Skeletal muscle satellite cell (primary cell): ENCODE measurements at regions not wholly inside any gene's neighbourhood (a gene's known extent, or its start where the extent isn't known, plus 50 kb on each side); places are given as distances from the start of the nearest gene placed in this dataset.

Source experiments
- H3K27me3 ChIP-seq: 2 replicates; pipeline ENCODE4 v1.7.0; 2013; ENCODE audit warnings: low read length; ENCODE audit not compliant: control insufficient read depth, insufficient read depth
- H3K36me3 ChIP-seq: 2 replicates; pipeline ENCODE4 v1.7.0; 2013; ENCODE audit warnings: mild to moderate bottlenecking, control low read depth, low read length; ENCODE audit not compliant: insufficient read depth
- H3K4me1 ChIP-seq: 2 replicates; pipeline ENCODE4 v1.7.0; 2013; ENCODE audit warnings: low read length; ENCODE audit not compliant: control insufficient read depth, insufficient read depth
- H3K4me2 ChIP-seq: 2 replicates; pipeline ENCODE4 v1.7.0; 2013; ENCODE audit warnings: mild to moderate bottlenecking, low read length
- H3K4me3 ChIP-seq: 2 replicates; pipeline ENCODE4 v1.7.0; 2013; ENCODE audit warnings: low read length
- H3K9ac ChIP-seq: 2 replicates; pipeline ENCODE4 v1.7.0; 2013; ENCODE audit warnings: mild to moderate bottlenecking, low read depth, low read length, moderate library complexity
- H3K9me3 ChIP-seq: replicated peaks from 2 replicates; pipeline ENCODE4 v1.7.0; 2013; ENCODE audit warnings: mild to moderate bottlenecking, control low read depth, low read length

DNA sequence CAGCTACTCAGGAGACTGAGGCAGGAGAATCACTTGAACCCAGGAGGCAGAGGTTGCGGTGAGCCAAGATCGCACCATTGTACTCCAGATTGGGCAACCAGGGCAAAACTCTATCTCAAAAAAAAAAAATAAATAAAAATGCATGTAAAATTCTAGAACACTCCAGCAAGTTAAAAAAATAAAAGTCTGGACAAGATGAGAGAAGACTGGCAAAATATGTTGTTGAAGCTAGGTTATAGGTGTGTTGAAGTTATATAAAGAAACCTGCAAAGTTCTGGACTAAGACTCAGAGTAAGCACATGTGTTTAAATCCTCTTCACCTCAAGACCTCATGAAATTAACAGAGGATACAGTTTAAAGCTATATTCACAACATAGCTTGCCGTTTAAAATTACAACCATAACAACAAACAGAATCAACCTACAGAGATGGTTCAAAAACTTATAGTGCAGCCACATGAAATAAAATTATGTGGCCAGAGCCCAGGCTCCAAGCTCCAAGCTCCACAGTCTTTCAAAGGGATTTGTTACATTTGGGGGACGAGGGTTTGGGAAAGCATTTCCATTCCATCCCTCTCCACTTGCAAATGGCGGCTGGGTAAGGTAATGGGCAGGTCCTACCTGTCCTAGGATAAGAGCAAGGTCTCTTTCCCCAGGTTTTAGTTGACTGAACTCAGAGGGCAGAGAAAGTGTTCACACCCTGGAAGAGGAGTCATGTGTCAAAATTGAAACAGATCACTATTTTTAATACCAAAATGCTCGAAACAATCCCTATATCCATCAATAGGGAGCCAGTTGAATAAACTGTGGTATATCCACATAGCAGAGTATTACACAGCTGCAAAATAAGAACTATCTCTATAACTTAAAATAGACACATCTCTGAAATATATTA lies 59.9 kb upstream of the MYCN start:
- Histone ChIP-seq H3K4me1 (no peaks in the 10 kb centered on the region), H3K9me3 (no peaks in the 10 kb centered on the region), H3K4me3 (no peak overlapping the region), H3K9ac (no peak overlapping the region), H3K36me3 (no peaks in the 10 kb centered on the region), H3K27me3 (no peaks in the 10 kb centered on the region), H3K4me2 (no peak overlapping the region)

DNA sequence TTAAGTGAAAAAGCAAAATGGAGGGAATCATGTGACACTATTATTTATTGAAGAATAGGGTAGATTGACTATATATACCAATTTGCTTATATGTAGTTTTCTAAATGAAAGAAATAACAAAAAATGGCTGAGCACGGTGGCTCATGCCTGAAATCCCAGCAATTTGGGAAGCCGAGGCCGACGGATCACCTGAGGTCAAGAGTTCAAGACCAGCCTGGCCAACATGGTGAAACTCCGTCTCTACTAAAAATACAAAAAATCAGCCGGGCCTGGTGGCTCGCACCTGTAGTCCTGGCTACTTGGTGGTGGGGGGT lies 59.3 kb upstream of the MYCN start:
- no peaks in the 10 kb centered on the region for H3K27me3 ChIP-seq
- no peaks in the 10 kb centered on the region for H3K4me1 ChIP-seq
- no peak overlapping the region for H3K4me3 ChIP-seq
- H3K9me3 ChIP-seq = no peaks in the 10 kb centered on the region
- H3K4me2 ChIP-seq = no peak overlapping the region
- H3K9ac ChIP-seq = no peak overlapping the region
- H3K36me3 ChIP-seq = no peaks in the 10 kb centered on the region

DNA sequence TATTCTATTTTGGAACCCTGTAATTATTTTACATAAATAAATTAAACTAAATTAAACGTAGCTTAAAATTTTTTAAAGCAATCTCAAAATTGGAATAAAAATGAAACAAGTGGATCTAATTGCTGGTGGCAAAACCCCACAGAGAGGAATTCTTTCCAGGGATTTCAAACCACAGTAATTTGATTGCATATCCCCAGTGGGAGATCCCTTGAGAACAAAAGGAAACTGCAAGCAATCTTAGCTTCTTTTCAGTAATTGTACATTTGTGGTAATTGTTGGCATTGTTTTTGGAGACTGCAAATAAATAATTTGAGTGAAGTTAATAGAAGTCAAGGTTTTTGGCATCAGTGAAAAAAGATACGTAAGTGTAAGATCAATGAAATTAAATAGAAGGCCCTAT lies 58.7 kb upstream of the MYCN start:
- H3K36me3 ChIP-seq = no peaks in the 10 kb centered on the region
- no peaks in the 10 kb centered on the region for H3K9me3 ChIP-seq
- H3K27me3 ChIP-seq = no peaks in the 10 kb centered on the region
- H3K4me3 ChIP-seq = no peak overlapping the region
- no peak overlapping the region for H3K9ac ChIP-seq
- H3K4me1 ChIP-seq = no peaks in the 10 kb centered on the region
- no peak overlapping the region for H3K4me2 ChIP-seq

DNA sequence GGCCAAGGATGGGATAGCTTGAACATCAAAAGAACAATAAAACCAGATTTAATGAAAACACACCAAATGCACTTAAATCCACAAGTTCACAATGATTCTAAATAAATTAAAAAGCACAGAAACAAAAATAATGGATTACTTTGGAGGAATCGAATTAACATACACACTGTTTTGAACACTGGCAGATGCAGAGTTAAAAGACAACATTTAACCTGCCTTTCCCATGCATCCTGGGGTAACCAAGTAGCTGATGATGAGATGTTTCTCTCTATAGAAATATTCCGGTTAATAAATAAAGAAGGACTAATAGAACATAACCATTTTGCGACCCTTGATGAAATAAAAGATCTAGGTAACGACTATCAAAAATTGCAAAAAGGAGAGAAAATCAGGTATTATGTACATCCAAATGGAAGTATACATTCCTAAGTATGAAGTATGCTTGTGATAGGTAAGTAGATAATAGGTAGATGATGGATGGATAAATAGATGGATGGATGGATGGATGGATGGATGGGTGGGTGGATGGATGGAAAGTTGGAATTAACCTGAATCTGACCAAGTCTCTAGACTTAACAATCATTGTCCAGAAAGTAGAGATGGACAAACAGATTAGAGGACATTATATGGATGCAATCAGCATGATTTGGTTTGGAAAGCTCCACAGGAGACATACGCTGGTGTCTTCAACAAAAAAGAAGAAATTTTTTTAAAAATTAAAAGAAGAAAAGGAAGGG lies 57.4 kb upstream of the MYCN start:
- no peak overlapping the region for H3K4me3 ChIP-seq
- H3K36me3 ChIP-seq = no peaks in the 10 kb centered on the region
- no peaks in the 10 kb centered on the region for H3K27me3 ChIP-seq
- H3K4me1 ChIP-seq = no peaks in the 10 kb centered on the region
- H3K9ac ChIP-seq = no peak overlapping the region
- no peak overlapping the region for H3K4me2 ChIP-seq
- no peaks in the 10 kb centered on the region for H3K9me3 ChIP-seq

DNA sequence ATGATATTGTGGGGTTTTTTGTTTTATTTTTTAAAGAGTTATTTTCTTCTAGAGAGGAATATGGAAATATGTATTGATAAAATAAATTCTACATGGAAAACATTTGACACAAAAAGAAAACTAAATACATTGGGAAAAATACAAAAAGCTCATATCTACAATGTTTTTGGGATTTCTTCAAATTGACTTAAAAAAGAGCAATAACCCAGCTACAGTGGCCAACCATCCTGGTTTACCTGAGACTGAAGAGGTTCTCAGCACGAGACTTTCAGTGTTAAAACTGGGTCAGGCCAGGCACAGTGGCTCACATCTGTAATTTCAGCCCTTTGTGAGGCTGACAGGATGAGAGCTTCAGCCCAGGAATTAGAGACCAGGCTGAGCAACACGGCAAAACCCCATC lies 56.7 kb upstream of the MYCN start:
- no peaks in the 10 kb centered on the region for H3K9me3 ChIP-seq
- H3K4me3 ChIP-seq = no peak overlapping the region
- H3K4me1 ChIP-seq = no peaks in the 10 kb centered on the region
- no peaks in the 10 kb centered on the region for H3K36me3 ChIP-seq
- H3K27me3 ChIP-seq = no peaks in the 10 kb centered on the region
- no peak overlapping the region for H3K9ac ChIP-seq
- H3K4me2 ChIP-seq = no peak overlapping the region

DNA sequence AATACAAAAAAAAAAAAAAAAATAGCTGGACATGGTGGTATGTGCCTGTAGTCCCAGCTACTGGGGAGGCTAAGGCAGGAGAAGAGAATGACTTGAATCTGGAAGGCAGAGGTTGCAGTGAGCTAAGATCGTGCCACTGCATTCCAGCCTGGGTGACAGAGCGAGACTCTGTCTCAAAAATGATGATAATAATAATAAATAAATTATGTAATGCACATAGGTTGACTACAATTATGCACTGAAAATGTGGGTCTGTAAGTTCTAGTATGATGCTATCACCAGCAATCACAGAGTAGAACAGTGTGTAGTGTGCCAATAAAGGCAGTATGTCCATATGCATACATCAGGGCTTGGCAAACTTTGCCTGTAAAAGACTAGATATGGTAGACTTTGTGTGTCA lies 55.6 kb upstream of the MYCN start:
- Histone ChIP-seq H3K9ac (no peak overlapping the region), H3K36me3 (no peaks in the 10 kb centered on the region), H3K27me3 (no peaks in the 10 kb centered on the region), H3K4me1 (peaks cover under 1% of the 10 kb centered on the region), H3K4me3 (no peak overlapping the region), H3K4me2 (no peak overlapping the region), H3K9me3 (no peaks in the 10 kb centered on the region)

DNA sequence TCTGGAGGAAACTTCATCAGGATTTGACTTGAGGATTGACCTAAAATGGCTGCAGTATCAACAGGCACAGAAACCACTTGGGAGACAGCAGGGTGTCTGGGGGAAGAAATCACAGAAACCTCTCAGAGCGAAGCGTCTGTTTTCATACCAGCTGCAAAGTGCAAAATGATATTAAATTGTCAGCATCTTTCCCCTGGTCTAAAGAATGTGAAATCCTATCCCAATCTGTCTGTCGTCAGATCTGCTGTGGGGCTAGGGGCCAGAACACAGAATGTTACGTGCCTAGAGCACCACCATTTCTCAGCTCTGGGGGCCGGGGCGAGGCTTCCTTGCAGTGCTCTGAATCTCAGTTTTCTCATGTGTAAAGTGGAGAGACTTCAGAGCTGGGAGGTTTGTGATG lies 54.1 kb upstream of the MYCN start:
- Histone ChIP-seq H3K9me3 (no peaks in the 10 kb centered on the region), H3K4me2 (no peak overlapping the region), H3K36me3 (no peaks in the 10 kb centered on the region), H3K27me3 (no peaks in the 10 kb centered on the region), H3K9ac (no peak overlapping the region), H3K4me3 (no peak overlapping the region), H3K4me1 (peaks cover 4% of the 10 kb centered on the region)

DNA sequence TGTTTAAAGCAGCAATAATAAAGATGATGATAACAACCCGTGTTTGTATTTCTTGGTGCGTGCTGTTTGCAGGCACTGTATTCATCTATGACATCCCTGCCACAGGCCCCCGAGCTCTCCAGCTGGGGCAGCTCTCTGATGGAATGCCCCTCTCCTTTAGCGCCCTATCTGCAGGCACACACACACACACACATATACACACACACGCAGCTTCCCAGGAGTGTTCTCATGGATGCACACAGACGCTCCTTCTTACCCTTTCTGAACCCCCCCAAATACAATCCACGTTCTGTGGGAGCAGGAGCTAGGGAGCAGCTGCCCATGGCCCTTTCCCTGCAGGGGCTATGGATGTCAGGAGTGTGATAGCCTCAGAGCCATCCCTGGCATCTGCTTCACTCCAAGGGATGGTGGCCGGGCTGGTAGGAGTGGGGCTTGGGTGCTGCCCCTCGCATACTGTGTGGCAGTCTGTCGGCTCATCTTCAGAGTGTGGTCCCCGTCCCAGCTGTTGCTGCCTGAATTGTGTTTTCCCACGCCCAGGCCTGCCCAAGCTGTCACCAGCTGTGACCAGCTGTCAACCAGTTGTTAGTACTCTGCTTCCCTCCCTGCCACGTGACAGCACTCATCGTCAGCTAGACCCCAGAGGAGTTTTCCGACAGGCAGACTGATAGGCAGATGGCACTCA lies 50.8 kb upstream of the MYCN start:
- Histone ChIP-seq H3K9ac (no peak overlapping the region), H3K27me3 (no peaks in the 10 kb centered on the region), H3K9me3 (no peaks in the 10 kb centered on the region), H3K4me3 (no peak overlapping the region), H3K4me1 (peaks cover 4% of the 10 kb centered on the region), H3K4me2 (no peak overlapping the region), H3K36me3 (no peaks in the 10 kb centered on the region)

DNA sequence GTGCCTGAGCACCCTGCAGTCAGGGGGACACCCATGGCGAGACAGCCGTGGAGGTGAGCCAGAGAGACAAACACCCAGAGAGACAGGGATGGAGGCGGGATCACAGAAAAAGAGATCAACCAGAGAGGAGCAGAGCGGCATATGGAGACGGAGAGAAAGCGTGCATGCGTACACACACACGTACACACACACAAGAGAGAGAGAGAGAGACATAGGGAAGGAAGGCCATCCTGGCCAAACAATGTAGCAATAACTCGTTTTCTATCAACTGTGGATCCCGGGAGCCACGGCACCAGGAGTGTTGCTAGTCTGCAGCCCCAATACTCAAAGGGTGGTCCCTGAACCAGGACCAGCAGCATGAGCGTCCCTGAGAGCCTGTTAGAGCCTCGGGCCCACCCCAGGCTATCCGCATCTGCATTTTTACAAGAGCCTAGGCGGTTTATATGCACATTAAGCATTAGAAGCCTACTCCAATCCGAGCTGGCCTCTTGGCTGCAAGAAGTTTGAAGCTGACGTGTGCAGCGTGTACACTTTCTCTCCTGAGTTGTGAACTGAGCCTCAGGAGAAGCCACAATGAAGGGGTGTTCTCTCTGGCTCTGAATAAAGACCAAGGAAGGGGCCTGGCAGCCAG lies 50.1 kb upstream of the MYCN start:
- Histone ChIP-seq H3K4me1 (peaks cover 4% of the 10 kb centered on the region), H3K4me2 (no peak overlapping the region), H3K4me3 (no peak overlapping the region), H3K9me3 (no peaks in the 10 kb centered on the region), H3K36me3 (no peaks in the 10 kb centered on the region), H3K9ac (no peak overlapping the region), H3K27me3 (no peaks in the 10 kb centered on the region)
